ENCODE measurements at regions not wholly inside any gene's neighbourhood (a gene's known extent, or its start where the extent isn't known, plus 50 kb on each side); places are given as distances from the start of the nearest gene placed in this dataset.

- no peaks in the 10 kb centered on the region for H3K27me3 ChIP-seq (ENCODE audit: insufficient read depth, low read length)
These were observed 50.8 kb upstream of the CXCR4 start for GRCh38 chr2:136168720-136169119.

GRCh38 chr2:136167721-136168475 lies 49.9 kb upstream of the CXCR4 start:
- H3K9me3 ChIP-seq (ENCODE audit: insufficient read depth, low read depth, low read length) = no peaks in the 10 kb centered on the region
- H3K4me1 ChIP-seq (ENCODE audit: insufficient read depth, low read length) = no peaks in the 10 kb centered on the region
- H3K4me1 Mint-ChIP-seq (ENCODE audit: low read depth, unreplicated experiment) = no peaks in the 10 kb centered on the region
- no peak for FAIRE-seq
- H3K9ac ChIP-seq (ENCODE audit: low read length) = no peak overlapping the region
- TF ChIP-seq EZH2 (IDR thresholded peaks at IDR 0.05; ENCODE audit: insufficient read depth, low read length) (no peak), CTCF (IDR thresholded peaks at IDR 0.05; ENCODE audit: insufficient read depth, low read depth, low read length) (no peak)
- H3K79me2 ChIP-seq (ENCODE audit: insufficient read depth, low read length) = no peaks in the 10 kb centered on the region
- no peak overlapping the region for H3K27ac Mint-ChIP-seq (ENCODE audit: unreplicated experiment)
- peaks cover 21% of the 10 kb centered on the region for H3K27me3 Mint-ChIP-seq (ENCODE audit: low read depth, unreplicated experiment)
- no peak overlapping the region for H2AFZ ChIP-seq (ENCODE audit: low read depth, low read length)
- DNase-seq (ENCODE audit: low read depth) = no peak
- H3K36me3 ChIP-seq (ENCODE audit: insufficient read depth, low read length) = no peaks in the 10 kb centered on the region
- no peak overlapping the region for H3K27ac ChIP-seq (ENCODE audit: low read depth, low read length)
- no peak overlapping the region for H3K4me3 ChIP-seq (ENCODE audit: insufficient read depth, low read depth, low read length)
- H3K36me3 Mint-ChIP-seq (ENCODE audit: low read depth, unreplicated experiment) = no peaks in the 10 kb centered on the region
- H3K4me3 Mint-ChIP-seq (ENCODE audit: unreplicated experiment) = no peak overlapping the region
- H3K27me3 ChIP-seq (ENCODE audit: insufficient read depth, low read length) = no peaks in the 10 kb centered on the region
- no peaks in the 10 kb centered on the region for H4K20me1 ChIP-seq (ENCODE audit: insufficient read depth, low read length)
- no peak overlapping the region for H3K4me2 ChIP-seq (ENCODE audit: low read length)
- H3K9me3 Mint-ChIP-seq (ENCODE audit: unreplicated experiment) = peaks cover 1% of the 10 kb centered on the region

More at GRCh38 chr2:136168720-136169119, 50.8 kb upstream of the CXCR4 start:
- H2AFZ ChIP-seq (ENCODE audit: low read depth, low read length) = no peak overlapping the region
- TF ChIP-seq EZH2 (IDR thresholded peaks at IDR 0.05; ENCODE audit: insufficient read depth, low read length) (no peak), CTCF (IDR thresholded peaks at IDR 0.05; ENCODE audit: insufficient read depth, low read depth, low read length) (no peak)
- H3K4me2 ChIP-seq (ENCODE audit: low read length) = no peak overlapping the region
- no peak overlapping the region for H3K27ac Mint-ChIP-seq (ENCODE audit: unreplicated experiment)
- H3K4me1 ChIP-seq (ENCODE audit: insufficient read depth, low read length) = no peaks in the 10 kb centered on the region
- no peak for FAIRE-seq
- H3K4me3 ChIP-seq (ENCODE audit: insufficient read depth, low read depth, low read length) = no peak overlapping the region
- no peaks in the 10 kb centered on the region for H3K79me2 ChIP-seq (ENCODE audit: insufficient read depth, low read length)
- no peaks in the 10 kb centered on the region for H4K20me1 ChIP-seq (ENCODE audit: insufficient read depth, low read length)
- peaks cover 1% of the 10 kb centered on the region for H3K9me3 Mint-ChIP-seq (ENCODE audit: unreplicated experiment)
- H3K9me3 ChIP-seq (ENCODE audit: insufficient read depth, low read depth, low read length) = no peaks in the 10 kb centered on the region
- H3K9ac ChIP-seq (ENCODE audit: low read length) = no peak overlapping the region
- peaks cover 21% of the 10 kb centered on the region for H3K27me3 Mint-ChIP-seq (ENCODE audit: low read depth, unreplicated experiment)
- DNase-seq (ENCODE audit: low read depth) = no peak
- no peaks in the 10 kb centered on the region for H3K36me3 ChIP-seq (ENCODE audit: insufficient read depth, low read length)
- no peak overlapping the region for H3K27ac ChIP-seq (ENCODE audit: low read depth, low read length)
- no peaks in the 10 kb centered on the region for H3K4me1 Mint-ChIP-seq (ENCODE audit: low read depth, unreplicated experiment)
- H3K36me3 Mint-ChIP-seq (ENCODE audit: low read depth, unreplicated experiment) = no peaks in the 10 kb centered on the region
- H3K4me3 Mint-ChIP-seq (ENCODE audit: unreplicated experiment) = no peak overlapping the region
